ENCODE measurements at regions not wholly inside any gene's neighbourhood (a gene's known extent, or its start where the extent isn't known, plus 50 kb on each side); places are given as distances from the start of the nearest gene placed in this dataset.

- TF ChIP-seq E2F8 (IDR thresholded peaks at IDR 0.05; ENCODE audit: low read depth, partially characterized antibody): no peak
- TF ChIP-seq MEF2A (IDR thresholded peaks at IDR 0.05; ENCODE audit: insufficient read depth, low read depth, low read length): no peak
- TF ChIP-seq ZSCAN29 (IDR thresholded peaks at IDR 0.05): no peak
- no peak for TF ChIP-seq RB1 (IDR thresholded peaks at IDR 0.05; ENCODE audit: borderline replicate concordance)
- TF ChIP-seq SMC3 (IDR thresholded peaks at IDR 0.05; ENCODE audit: borderline replicate concordance, low read length): peak; percentile 22; the same call in 1 of the 2 replicates
- TF ChIP-seq SMARCA5 (IDR thresholded peaks at IDR 0.05): no peak
- TF ChIP-seq ZNF592 (IDR thresholded peaks at IDR 0.05): 0 out of 2 replicates have a peak, but pooled peaks have one; percentile 57
- TF ChIP-seq HSF1 (IDR thresholded peaks at IDR 0.05; ENCODE audit: low read depth, low read length): no peak
- TF ChIP-seq ESRRA (IDR thresholded peaks at IDR 0.05; ENCODE audit: low read length): no peak
- no peak for TF ChIP-seq ZNF687 (IDR thresholded peaks at IDR 0.05)
- no peak for TF ChIP-seq HCFC1 (IDR thresholded peaks at IDR 0.05; ENCODE audit: low read length)
- no peak for TF ChIP-seq ZBTB33 (IDR thresholded peaks at IDR 0.05)
- no peak for TF ChIP-seq KAT2A (conservative IDR thresholded peaks at IDR 0.05; ENCODE audit: control insufficient read depth, low read depth, low read length)
- TF ChIP-seq USF2 (IDR thresholded peaks at IDR 0.05; ENCODE audit: borderline replicate concordance, low read depth, low read length): no peak
These were observed 285.3 kb downstream of the DAD1 start (continued) for GRCh38 chr14:22303589-22304195.
